ENCODE measurements at regions not wholly inside any gene's neighbourhood (a gene's known extent, or its start where the extent isn't known, plus 50 kb on each side); places are given as distances from the start of the nearest gene placed in this dataset.
A peak's percentile ranks its signal among the peaks of the same experiment; 100 is the strongest.

DNA sequence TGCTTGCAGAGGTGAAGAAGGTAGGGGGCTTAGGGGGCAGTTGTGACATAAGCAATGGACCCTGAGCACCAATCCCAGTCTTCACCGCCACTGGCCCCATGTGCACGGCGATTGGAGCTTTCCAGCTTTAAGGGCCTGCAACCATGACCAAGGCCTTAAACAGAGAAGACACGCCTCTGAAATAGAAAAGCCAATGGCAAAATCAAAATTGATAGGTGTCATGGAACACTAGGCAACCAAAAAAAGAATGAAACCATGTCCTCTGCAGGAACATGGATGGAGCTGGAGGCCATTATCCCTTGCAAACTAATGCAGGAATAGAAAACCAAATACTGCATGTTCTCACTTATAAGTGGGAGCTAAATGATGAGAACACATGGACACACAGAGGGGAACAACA, 146.3 kb downstream of the SCARB1 start:
- no peak overlapping the region for H3K4me3 ChIP-seq
- DNase-seq: no peak
- intact Hi-C loops (cut with micrococcal nuclease): no loop called here
- H3K9me3 ChIP-seq (replicated peaks): no peaks in the 10 kb centered on the region
- no peak overlapping the region for H3K27ac ChIP-seq (replicated peaks)
- TF ChIP-seq, protein P1, sequence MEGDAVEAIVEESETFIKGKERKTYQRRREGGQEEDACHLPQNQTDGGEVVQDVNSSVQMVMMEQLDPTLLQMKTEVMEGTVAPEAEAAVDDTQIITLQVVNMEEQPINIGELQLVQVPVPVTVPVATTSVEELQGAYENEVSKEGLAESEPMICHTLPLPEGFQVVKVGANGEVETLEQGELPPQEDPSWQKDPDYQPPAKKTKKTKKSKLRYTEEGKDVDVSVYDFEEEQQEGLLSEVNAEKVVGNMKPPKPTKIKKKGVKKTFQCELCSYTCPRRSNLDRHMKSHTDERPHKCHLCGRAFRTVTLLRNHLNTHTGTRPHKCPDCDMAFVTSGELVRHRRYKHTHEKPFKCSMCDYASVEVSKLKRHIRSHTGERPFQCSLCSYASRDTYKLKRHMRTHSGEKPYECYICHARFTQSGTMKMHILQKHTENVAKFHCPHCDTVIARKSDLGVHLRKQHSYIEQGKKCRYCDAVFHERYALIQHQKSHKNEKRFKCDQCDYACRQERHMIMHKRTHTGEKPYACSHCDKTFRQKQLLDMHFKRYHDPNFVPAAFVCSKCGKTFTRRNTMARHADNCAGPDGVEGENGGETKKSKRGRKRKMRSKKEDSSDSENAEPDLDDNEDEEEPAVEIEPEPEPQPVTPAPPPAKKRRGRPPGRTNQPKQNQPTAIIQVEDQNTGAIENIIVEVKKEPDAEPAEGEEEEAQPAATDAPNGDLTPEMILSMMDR (IDR thresholded peaks at IDR 0.05; ENCODE audit: borderline replicate concordance): no peak
- H3K4me1 ChIP-seq: peaks cover 37% of the 10 kb centered on the region
- H3K36me3 ChIP-seq: no peaks in the 10 kb centered on the region
- H3K27me3 ChIP-seq (ENCODE audit: low read depth): no peaks in the 10 kb centered on the region

DNA sequence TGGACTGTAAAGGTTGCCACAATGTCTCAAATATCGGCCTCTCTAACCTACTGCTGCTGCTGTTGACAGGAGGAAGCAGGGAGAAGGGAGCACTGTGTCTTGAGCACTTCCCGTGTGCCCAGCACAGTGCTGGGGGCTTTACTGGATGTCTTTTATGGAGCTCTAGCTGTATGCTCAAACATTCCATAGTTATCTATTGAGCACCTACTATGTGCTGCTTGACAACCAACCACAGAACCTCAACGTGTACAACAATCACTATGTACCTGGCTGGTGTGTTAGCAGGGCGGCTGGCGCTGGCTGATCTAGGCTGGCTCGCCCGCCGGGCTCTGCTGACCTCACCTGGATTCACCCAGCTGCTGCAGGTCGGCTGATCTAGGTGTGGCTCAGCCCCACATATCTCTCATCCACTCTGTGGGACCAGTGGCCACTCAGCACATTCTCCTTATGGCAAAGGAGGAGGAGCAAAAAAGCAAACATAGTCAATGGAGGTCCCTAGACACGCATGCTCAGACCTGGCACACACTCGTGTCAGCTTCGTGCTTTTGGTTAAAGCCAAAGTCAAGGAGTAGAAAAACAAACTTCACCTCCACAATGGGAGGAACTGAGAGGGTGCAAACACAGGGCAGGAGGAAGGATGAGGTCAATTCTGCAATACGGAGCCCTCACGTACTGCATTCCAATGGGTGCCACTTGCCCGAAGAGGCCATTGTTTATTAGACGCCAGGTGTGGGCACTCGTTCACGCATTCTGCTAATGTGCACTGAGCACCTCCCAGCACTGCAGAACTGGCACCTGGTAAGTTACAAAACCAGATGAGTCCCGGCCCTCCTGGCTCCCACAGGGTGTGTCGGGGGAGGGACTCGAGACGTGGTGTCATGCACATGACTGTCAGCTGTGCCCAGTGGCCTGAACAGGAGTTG, 147.2 kb downstream of the SCARB1 start:
- no peaks in the 10 kb centered on the region for H3K27me3 ChIP-seq (ENCODE audit: low read depth)
- intact Hi-C loops (cut with micrococcal nuclease): no loop called here
- no peak overlapping the region for H3K27ac ChIP-seq (replicated peaks)
- H3K9me3 ChIP-seq (replicated peaks): no peaks in the 10 kb centered on the region
- peaks cover 33% of the 10 kb centered on the region for H3K4me1 ChIP-seq
- H3K4me3 ChIP-seq: no peak overlapping the region
- TF ChIP-seq, protein P1 (IDR thresholded peaks at IDR 0.05; ENCODE audit: borderline replicate concordance): no peak
- no peaks in the 10 kb centered on the region for H3K36me3 ChIP-seq
- no peak for DNase-seq

DNA sequence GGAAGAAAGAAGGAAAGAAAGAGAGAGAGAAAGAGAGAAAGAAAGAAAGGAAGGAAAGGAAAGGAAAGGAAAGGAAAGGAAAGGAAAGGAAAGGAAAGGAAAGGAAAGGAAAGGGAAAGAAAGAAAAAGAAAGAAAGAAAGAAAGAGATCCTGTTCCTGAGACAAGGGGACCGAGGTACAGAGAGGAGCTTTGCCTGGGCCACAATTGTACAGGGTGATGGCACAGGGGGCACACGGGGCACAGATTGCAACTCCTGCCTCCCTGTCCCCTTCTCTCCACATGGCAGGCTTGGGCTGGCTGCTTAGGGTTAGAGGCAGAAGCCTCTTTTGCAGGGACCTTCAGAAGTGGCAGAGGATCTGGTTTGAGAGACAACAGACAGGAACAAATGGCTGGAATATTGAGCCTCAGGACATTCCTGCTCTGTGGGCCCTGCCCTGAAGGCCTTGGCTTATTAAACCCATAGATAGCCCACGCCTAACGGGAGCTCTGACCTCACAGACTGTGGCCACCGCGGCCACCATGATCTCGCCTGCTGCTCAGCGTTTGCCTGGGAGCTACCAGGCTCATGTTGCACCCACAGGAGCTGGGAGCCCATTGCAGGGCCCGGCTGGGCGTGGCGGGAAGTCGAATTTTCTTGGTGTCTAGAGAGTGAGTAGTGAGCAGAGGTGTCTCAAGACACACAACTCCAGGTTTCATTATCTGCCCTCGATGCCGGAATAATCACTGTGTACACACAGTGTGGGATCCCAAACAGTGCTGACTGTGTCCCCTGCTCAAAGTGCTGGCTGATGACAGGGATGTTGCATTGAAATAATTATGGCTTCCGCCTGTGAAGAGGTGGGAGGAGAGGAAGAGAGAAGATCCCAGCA, 147.9 kb upstream of the NCOR2 start:
- intact Hi-C loops (cut with micrococcal nuclease): no loop called here
- Histone ChIP-seq H3K36me3 (no peaks in the 10 kb centered on the region), H3K27me3 (ENCODE audit: low read depth) (no peaks in the 10 kb centered on the region), H3K9me3 (replicated peaks) (no peaks in the 10 kb centered on the region), H3K4me3 (no peak overlapping the region), H3K27ac (replicated peaks) (no peak overlapping the region), H3K4me1 (peaks cover 22% of the 10 kb centered on the region)
- no peak for DNase-seq
- TF ChIP-seq, protein P1 (IDR thresholded peaks at IDR 0.05; ENCODE audit: borderline replicate concordance): no peak

DNA sequence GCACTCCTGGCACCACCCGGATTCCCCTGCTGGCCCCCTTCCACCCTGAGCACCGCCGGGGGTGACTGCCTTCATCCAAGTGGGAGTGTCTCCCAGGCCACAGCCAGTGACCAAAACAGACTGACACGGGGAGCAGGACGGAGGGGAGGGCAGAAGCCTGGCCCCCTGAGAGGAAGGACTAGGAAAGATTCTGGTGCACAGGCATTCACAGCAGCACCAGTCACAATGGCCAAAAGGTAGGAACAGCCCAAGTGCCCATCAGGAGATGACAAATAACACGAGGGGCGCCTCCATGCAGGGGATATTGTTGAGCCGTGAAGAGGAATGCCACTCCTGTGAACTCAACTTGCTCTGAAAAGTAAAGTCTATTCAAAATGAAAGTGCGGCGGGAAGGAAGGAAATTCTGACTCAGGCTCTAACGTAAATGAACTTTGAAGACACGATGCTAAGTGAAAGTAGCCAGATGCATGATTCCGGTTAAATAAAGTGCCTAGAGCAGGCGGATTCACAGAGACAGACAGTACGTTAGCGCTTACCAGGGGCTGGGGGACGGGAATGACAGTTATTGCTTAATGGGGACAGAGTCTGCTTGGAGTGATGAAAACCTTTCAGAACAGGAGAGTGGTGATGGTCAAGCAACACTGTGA, 146.1 kb upstream of the NCOR2 start:
- H3K4me3 ChIP-seq: peak overlapping the region; percentile 50
- H3K4me1 ChIP-seq: peaks cover 20% of the 10 kb centered on the region

DNA sequence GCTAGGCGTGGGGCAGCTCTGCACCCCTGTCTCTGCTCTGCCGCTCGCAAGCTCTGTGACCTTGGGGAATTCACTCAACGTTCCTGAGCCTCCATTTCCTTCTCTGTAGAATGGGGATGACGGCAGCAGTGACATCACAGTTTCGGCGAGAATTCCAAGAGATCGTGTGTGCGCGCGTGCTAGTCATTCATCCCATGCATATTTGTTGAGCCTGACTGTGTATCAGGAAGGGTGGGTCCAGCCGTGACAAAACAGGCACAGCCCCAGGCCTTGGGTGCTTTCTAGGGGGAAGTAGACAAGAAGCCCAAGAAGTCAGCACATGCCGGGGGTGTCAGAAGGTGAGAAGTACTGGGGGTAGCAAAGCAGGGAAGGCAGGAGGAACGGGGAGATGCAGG, 145.6 kb upstream of the NCOR2 start:
- Histone ChIP-seq H3K4me1 (peaks cover 20% of the 10 kb centered on the region), H3K4me3 (peak overlapping the region; percentile 50), H3K27ac (replicated peaks) (peak overlapping the region; percentile 92), H3K27me3 (ENCODE audit: low read depth) (no peaks in the 10 kb centered on the region), H3K36me3 (no peaks in the 10 kb centered on the region), H3K9me3 (replicated peaks) (no peaks in the 10 kb centered on the region)
- TF ChIP-seq, protein P1 (IDR thresholded peaks at IDR 0.05; ENCODE audit: borderline replicate concordance): no peak
- peak; percentile 64 for DNase-seq
- intact Hi-C loops (cut with micrococcal nuclease): no loop called here

More for the DNA sequence above, 146.1 kb upstream of the NCOR2 start:
- H3K9me3 ChIP-seq (replicated peaks): no peaks in the 10 kb centered on the region
- H3K27ac ChIP-seq (replicated peaks): peak overlapping the region; percentile 92
- no peak for DNase-seq
- no peaks in the 10 kb centered on the region for H3K36me3 ChIP-seq
- no peaks in the 10 kb centered on the region for H3K27me3 ChIP-seq (ENCODE audit: low read depth)
- intact Hi-C loops (cut with micrococcal nuclease): no loop called here
- TF ChIP-seq, protein P1 (IDR thresholded peaks at IDR 0.05; ENCODE audit: borderline replicate concordance): no peak
